ENCODE measurements at regions not wholly inside any gene's neighbourhood (a gene's known extent, or its start where the extent isn't known, plus 50 kb on each side); places are given as distances from the start of the nearest gene placed in this dataset.
"Not testable (repeated sequence)": the region's sequence is repeated elsewhere in the genome, so short reads cannot be mapped to it uniquely, and the experiment has no call there.

- DNase-seq (ENCODE audit: low spot score), result no peak
Measured at GRCh38 chr18:43970656-43971055, 693.4 kb upstream of the SYT4 start.

GRCh38 chr18:43978174-43978573 is 700.9 kb upstream of the SYT4 start:
- DNase-seq (ENCODE audit: low spot score), result no peak

DNA sequence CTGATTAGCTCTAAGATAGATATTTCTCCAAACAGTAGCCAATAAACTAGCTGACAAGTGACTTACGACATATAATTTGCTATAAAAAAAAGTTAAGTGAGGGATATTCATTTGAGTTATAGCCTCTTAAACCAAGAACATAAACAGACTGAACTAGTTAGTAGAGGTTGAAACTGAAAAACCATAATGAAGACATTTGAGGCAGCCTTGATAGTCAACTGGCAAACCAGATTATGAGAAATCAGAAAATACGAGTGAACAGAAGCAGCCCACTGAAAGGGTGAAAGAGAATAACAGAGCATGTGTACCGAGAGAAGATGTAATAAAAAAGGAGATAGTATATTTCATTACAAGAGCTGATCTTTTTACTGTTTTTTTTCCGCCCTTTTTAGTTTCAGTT is 698.1 kb upstream of the SETBP1 start:
- DNase-seq (ENCODE audit: low spot score), result no peak

DNA sequence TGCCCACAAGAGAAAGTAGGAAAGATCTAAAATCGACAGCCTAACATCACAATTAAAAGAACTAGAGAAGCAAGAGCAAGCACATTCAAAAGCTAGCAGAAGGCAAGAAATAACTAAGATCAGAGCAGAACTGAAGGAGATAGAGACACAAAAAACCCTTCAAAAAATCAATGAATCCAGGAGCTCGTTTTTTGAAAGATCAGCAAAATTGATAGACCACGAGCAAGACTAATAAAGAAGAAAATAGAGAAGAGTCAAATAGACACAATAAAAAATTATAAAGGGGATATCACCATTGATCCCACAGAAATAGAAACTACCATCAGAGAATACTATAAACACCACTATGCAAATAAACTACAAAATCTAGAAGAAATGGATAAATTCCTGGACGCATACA is 693.6 kb upstream of the SETBP1 start:
- not testable (repeated sequence) for DNase-seq (ENCODE audit: low spot score)

DNA sequence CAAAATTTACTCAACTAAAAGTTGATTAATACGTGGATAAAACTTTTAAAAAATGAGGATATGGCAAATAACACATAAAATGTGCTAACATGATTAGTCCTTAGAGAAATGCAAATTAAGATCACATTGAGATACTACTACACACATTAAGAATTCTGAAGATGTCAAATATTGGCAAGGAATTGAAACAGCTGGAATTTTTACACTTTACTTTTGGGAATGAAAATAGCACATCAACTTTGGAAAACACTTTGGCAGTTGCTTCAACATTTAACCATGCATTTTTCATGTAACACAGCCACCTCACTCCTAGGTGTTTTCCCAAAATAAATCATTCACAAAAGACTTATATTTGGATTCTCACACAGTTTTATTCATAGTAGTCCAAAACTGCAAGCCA is 687.9 kb upstream of the SETBP1 start:
- DNase-seq (ENCODE audit: low spot score), result no peak

- no peak for DNase-seq (ENCODE audit: low spot score)
Measured at GRCh38 chr18:43994381-43994780, 686.3 kb upstream of the SETBP1 start.

GRCh38 chr18:44013871-44014270 is 666.8 kb upstream of the SETBP1 start:
- DNase-seq (ENCODE audit: low spot score), result no peak

DNA sequence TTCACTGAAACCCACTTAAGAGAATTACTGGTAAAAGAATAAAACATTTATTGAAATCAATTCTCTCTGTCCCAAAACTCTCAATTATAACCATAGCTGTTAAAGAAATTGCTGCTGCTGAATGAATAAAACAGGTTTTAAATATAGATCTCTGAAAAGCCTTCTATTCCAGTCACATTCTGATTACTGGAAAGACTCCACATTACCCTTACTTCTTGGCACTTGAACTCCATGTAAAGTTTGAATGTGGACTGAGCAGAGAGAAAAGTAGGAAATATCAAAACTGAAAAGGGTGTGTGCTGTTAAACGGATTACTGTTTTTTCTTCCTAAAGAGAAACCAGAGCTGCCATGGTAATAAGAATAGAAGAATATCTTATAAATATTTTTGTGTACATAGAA is 655.3 kb upstream of the SETBP1 start:
- no peak for DNase-seq (ENCODE audit: low spot score)

DNA sequence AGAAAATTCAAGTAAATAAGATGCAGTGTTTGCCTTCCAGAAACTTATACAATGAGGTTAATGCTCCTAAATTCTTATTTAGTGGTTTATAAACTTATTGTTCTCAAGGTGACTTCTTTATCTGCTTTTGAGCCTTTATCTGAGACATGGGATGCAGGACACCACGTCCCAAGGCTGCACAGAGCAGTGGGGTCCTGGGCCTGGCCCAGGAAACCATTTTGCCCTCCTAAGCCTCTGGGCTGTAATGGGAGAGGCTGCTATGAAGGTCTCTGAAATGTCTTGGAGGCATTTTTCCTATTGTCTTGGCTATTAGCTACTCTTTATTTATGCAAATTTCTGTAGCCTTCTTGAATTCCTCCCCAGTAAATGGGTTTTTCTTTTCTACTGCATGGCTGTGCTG is 652.6 kb upstream of the SETBP1 start:
- no peak for DNase-seq (ENCODE audit: low spot score)

DNA sequence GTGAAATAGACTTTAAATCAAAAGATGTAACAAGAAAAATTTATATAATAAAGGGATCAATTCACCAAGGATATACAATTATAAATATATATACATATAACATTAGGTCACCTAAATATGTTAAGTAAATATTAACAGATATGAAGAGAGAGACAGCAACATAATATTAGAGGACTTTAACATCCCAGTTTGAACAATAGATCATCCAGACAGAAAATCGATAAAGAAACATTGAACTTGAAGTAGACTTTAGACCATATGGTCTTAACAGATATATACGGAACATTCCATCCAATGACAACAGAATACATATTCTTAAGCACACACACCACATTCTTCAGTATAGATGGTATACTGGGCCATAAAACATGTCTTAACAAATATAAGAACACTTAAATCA is 649.6 kb upstream of the SETBP1 start:
- no peak for DNase-seq (ENCODE audit: low spot score)

- DNase-seq (ENCODE audit: low spot score), result no peak
Measured at GRCh38 chr18:44033144-44033701, 647.5 kb upstream of the SETBP1 start.

DNA sequence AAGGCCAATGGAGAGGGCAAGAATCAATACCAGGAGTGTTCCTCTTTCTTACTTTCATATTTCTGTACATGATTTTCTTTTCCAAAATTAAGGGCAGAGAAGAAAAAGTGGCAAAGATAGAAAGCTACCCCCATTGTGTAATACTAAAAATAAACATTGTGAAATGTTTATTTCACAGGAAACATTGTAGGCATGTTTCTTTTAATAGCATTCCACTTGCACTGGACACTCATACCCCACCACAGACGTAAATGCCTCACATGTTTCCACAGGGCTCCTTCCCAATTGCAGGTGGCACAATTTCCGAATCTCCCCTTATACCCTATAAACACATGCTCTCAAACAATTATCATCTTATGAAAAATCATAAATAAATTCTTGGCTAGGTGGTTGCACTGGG is 645.1 kb upstream of the SETBP1 start:
- DNase-seq (ENCODE audit: low spot score), result no peak

GRCh38 chr18:44036501-44036900 is 644.2 kb upstream of the SETBP1 start:
- DNase-seq (ENCODE audit: low spot score), result no peak

- DNase-seq (ENCODE audit: low spot score), result no peak
Measured at GRCh38 chr18:44039216-44039615, 641.5 kb upstream of the SETBP1 start.

DNA sequence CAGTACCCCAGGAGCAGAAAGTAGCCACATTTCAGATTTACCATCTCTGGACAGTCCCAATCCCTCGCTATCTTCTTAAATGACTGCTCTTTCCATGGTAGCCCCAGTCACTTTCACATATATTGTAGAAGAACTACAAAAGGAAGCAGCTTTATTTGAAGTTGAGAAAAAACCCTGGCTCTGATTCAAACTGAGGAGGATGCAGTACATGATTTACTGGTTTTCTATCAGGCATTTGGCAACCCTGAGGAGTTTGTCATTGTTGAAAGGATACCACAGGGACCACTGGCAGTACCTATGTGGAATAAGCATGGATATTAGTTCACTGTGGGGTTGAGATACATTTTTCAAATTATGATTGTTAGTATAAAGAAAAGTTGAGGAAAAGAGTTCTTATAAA is 640.9 kb upstream of the SETBP1 start:
- DNase-seq (ENCODE audit: low spot score), result no peak

- no peak for DNase-seq (ENCODE audit: low spot score)
Measured at GRCh38 chr18:44041553-44041952, 639.1 kb upstream of the SETBP1 start.

GRCh38 chr18:44041961-44042360 is 638.7 kb upstream of the SETBP1 start:
- DNase-seq (ENCODE audit: low spot score), result no peak

DNA sequence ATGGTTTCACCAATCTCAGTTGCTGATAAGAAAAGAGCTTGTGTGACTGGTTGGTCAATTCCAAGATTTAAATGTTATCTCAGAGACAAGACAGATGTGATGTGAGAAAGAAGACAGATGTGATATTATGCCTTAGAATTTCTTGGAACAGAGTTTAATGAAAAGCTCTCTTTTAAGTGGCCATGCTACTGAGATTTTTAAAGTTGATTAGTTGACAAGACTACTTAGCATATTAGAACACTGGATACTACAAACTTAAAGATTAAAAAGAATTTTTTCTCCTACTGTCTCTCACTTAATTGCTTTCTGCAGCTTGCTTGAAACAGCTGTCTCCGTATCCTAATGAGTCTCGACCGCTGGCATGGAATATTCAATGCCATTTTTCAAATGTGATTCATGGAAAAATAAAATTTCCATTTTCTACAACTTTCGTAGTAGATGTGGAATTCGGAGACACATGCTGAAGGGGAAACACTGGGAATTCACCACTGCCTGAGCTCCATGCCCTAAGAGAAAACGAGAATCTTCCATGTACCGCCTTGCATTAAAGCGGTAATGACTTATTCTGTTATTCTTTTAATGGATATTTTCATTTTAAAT is 634.2 kb upstream of the SETBP1 start:
- no peak for DNase-seq (ENCODE audit: low spot score)

GRCh38 chr18:44047585-44047984 is 633.1 kb upstream of the SETBP1 start:
- DNase-seq (ENCODE audit: low spot score), result no peak

DNA sequence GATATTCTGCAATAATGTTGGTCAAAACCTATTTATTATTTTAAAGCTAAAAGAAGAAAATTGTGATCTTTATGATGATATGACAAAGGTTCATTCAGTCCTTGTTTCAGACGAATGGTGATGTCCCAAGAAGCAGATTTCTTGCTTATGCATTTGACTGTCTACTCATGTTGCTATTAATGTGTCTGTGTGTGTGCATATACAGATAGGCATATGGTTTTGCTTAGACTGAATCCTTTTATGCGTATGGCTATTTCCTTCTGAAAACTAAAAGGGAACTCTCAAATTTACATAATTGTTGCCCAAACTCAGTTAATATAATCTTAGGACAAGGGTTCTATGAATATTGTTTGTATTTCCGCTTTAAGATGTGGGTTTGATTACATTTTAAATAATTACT is 632.3 kb upstream of the SETBP1 start:
- DNase-seq (ENCODE audit: low spot score), result no peak

DNA sequence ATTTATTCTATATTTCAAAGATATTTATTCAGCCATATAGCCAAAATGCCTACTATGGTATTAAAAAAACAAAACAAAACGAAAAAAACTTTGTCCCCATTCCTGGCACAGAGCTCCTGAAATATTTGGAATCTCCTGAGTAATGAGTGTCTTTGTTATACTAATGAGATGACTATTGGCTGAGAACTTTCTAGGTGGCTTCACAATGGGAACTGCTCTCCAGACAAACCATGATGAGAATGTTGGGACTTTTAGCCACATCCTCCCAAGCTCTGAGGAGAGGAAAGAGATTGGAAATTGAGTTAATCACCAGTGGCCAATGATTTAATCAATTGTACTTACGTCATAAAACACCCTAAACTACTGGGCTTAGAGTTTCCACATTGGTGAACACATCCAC is 631.8 kb upstream of the SETBP1 start:
- DNase-seq (ENCODE audit: low spot score), result no peak

DNA sequence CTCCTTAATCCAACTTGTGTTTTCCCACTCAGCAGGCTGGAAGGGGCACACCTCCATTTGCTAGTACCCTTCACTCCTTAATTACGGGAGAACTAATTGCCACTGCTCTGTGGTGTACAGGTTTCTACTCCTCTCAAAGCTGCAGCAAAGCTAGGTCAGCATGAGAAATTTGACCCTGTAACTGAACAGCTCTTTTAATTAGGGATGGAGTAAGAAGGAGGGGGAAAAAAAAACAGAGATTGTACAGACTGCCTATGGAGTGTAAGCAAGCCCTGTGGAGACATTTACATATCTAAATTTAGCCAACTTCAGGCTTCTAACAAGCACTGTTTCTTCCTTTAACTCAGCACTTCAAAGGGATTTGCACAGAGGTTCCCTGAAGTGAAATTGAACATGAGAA is 629.7 kb upstream of the SETBP1 start:
- no peak for DNase-seq (ENCODE audit: low spot score)

- DNase-seq (ENCODE audit: low spot score), result no peak
Measured at GRCh38 chr18:44054514-44054913, 626.2 kb upstream of the SETBP1 start.

GRCh38 chr18:44060197-44060596 is 620.5 kb upstream of the SETBP1 start:
- no peak for DNase-seq (ENCODE audit: low spot score)

Measured in ureter (tissue), 1 donor.